Esophagus squamous epithelium (tissue), 4 donors: ENCODE measurements at regions not wholly inside any gene's neighbourhood (a gene's known extent, or its start where the extent isn't known, plus 50 kb on each side); places are given as distances from the start of the nearest gene placed in this dataset.
"Not testable (repeated sequence)": the region's sequence is repeated elsewhere in the genome, so short reads cannot be mapped to it uniquely, and the experiment has no call there.

Source experiments
- CTCF ChIP-seq, 6 experiments: fragments of 450-650 bp in 4 of 6; fragments of 200-600 bp in 2 of 6; sonication (generic) in 2 of 6; IDR thresholded peaks; one replicate each; pipeline ENCODE4 v1.5.1; 2016 to 2019; ENCODE audit warnings: antibody characterized with exemption in 6 of 6, mild to moderate bottlenecking in 4 of 6, moderate library complexity in 4 of 6
- POLR2A ChIP-seq, 4 donors: fragments of 450-650 bp; IDR thresholded peaks; one replicate each; pipeline ENCODE4 v1.6.1; 2017; ENCODE audit warnings: antibody characterized with exemption in 4 of 4, mild to moderate bottlenecking in 4 of 4, moderate library complexity in 3 of 4

GRCh38 chr11:135001065-135001464 lies 589.0 kb upstream of the B3GAT1 start:
- TF ChIP-seq CTCF, POLR2A (IDR thresholded peaks at IDR 0.05): not testable (repeated sequence)
